Panc1 (cell line): ENCODE measurements at regions not wholly inside any gene's neighbourhood (a gene's known extent, or its start where the extent isn't known, plus 50 kb on each side); places are given as distances from the start of the nearest gene placed in this dataset.

Source experiments
- ATAC-seq: fragments of 200-7000 bp; cut with Tn5 transposase; 2 replicates; pipeline ENCODE4 v1.9.1; 2020; ENCODE audit warnings: mild to moderate bottlenecking, moderate library complexity
- BruUV-seq: library from RNA; stranded (reverse); fragments of 400-500 nt; replicated peaks from 2 replicates; lab custom pipeline; 2021; lab: Mats Ljungman, UMichigan
- CTCF ChIA-PET: fragments of 300-600 bp; sonication (Branson Sonifier 250); formaldehyde crosslinking; loops from one replicate; lab custom pipeline; 2022; ENCODE audit warnings: antibody characterized with exemption; lab: Charles Lee
- POLR2A ChIA-PET: fragments of 300-600 bp; sonication (Branson Sonifier 250); formaldehyde crosslinking; loops from one replicate; lab custom pipeline; 2022; ENCODE audit warnings: antibody characterized with exemption; lab: Charles Lee
- DNase-seq: peaks from one replicate; pipeline ENCODE4 v3.0.0-alpha.2; 2010; ENCODE audit warnings: low read depth, low spot score
- H3K27ac ChIP-seq: 2 replicates; pipeline ENCODE4 v1.5.1; 2011; ENCODE audit warnings: mild to moderate bottlenecking, low read length, inconsistent platforms
- H3K27me3 ChIP-seq: fragments of 200-500 bp; sonication (Bioruptor generic); 2 replicates; pipeline ENCODE4 v1.6.0; 2014; ENCODE audit warnings: low read length, inconsistent platforms; ENCODE audit not compliant: control insufficient read depth, insufficient read depth
- H3K36me3 ChIP-seq: fragments of 200-500 bp; sonication (Bioruptor generic); 2 replicates; pipeline ENCODE4 v1.5.1; 2014; ENCODE audit warnings: inconsistent platforms, mild to moderate bottlenecking, low read length, moderate library complexity; ENCODE audit not compliant: control insufficient read depth, insufficient read depth
- H3K4me1 ChIP-seq: 2 replicates; pipeline ENCODE4 v1.5.1; 2011; ENCODE audit warnings: inconsistent platforms, mild to moderate bottlenecking, low read length, moderate library complexity; ENCODE audit not compliant: control insufficient read depth, insufficient read depth
- H3K4me3 ChIP-seq, 2 experiments: 2 replicates each; pipeline ENCODE4 v1.5.1; 2011 to 2012; ENCODE audit warnings: low read depth in 2 of 2, low read length in 2 of 2, mild to moderate bottlenecking in 2 of 2, inconsistent platforms in 1 of 2, moderate library complexity in 1 of 2
- H3K9me3 ChIP-seq: fragments of 200-500 bp; sonication (Bioruptor generic); 2 replicates; pipeline ENCODE4 v1.5.1; 2014; ENCODE audit warnings: low read depth, mild to moderate bottlenecking, inconsistent platforms, low read length, moderate library complexity; ENCODE audit not compliant: control insufficient read depth, insufficient read depth
- POLR2AphosphoS5 ChIP-seq: IDR thresholded peaks from 2 replicates; pipeline ENCODE4 v1.6.1; 2012; ENCODE audit warnings: mild to moderate bottlenecking, low read depth, low read length, moderate library complexity
- REST ChIP-seq, 2 experiments: IDR thresholded peaks; 2 replicates each; pipeline ENCODE4 v1.6.1; 2011 to 2012; ENCODE audit warnings: low read depth in 2 of 2, control low read depth in 1 of 2, low read length in 1 of 2, mild to moderate bottlenecking in 1 of 2, moderate library complexity in 1 of 2; ENCODE audit not compliant: insufficient read depth in 1 of 2
- SIN3A ChIP-seq: IDR thresholded peaks from 2 replicates; pipeline ENCODE4 v1.6.1; 2012; ENCODE audit warnings: low read depth, mild to moderate bottlenecking, low read length, moderate library complexity, borderline replicate concordance; ENCODE audit not compliant: insufficient read depth
- TCF7L2 ChIP-seq: IDR thresholded peaks from 2 replicates; pipeline ENCODE4 v1.6.1; 2011; ENCODE audit warnings: mild to moderate bottlenecking, low read depth, low read length, inconsistent platforms
- in situ Hi-C: cut with HindIII; loops from 2 replicates; pipeline ENCODE4 v1.10.0; 2016; ENCODE audit warnings: low sequenced_read_pairs, low pct_unique_long_range_greater_than_20kb
- intact Hi-C: fragments of 100-400 bp; cut with micrococcal nuclease; formaldehyde crosslinking; loops from one replicate; pipeline ENCODE4 v1.10.0; 2022; ENCODE audit not compliant: unreplicated experiment
- TF ChIP-seq, protein P1 (sequence below): fragments of 450-650 bp; IDR thresholded peaks from 2 replicates; pipeline ENCODE4 v1.5.1; 2017; ENCODE audit warnings: mild to moderate bottlenecking

DNA sequence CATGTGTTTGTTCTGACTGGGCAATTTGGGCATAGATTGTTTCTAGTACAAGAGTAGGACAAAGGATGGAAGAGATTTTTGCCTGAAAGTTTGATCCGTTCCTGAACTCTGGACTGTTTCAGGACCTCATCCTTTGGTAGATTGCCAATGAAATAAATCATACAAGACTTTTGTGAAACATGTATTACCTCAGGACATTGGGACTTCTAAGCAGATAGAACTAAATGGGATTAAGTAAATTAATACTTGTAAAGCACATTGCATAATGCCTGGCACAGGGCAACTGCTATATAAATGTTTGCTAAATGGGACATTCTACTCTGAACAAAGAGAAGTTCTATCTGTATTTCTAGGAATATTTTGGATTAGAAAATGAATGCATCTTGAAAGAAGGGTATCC, 164.8 kb upstream of the RPS6KA3 start:
- TF ChIP-seq SIN3A = no peak
- TF ChIP-seq POLR2AphosphoS5 = no peak
- no peak for TF ChIP-seq REST (IDR thresholded peaks at IDR 0.05; ENCODE audit: insufficient read depth in 1 of 2, low read depth in 2 of 2, low read length in 1 of 2)
- TF ChIP-seq TCF7L2 = no peak
- TF ChIP-seq, protein P1, sequence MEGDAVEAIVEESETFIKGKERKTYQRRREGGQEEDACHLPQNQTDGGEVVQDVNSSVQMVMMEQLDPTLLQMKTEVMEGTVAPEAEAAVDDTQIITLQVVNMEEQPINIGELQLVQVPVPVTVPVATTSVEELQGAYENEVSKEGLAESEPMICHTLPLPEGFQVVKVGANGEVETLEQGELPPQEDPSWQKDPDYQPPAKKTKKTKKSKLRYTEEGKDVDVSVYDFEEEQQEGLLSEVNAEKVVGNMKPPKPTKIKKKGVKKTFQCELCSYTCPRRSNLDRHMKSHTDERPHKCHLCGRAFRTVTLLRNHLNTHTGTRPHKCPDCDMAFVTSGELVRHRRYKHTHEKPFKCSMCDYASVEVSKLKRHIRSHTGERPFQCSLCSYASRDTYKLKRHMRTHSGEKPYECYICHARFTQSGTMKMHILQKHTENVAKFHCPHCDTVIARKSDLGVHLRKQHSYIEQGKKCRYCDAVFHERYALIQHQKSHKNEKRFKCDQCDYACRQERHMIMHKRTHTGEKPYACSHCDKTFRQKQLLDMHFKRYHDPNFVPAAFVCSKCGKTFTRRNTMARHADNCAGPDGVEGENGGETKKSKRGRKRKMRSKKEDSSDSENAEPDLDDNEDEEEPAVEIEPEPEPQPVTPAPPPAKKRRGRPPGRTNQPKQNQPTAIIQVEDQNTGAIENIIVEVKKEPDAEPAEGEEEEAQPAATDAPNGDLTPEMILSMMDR = no peak
- intact Hi-C loops (no loop called here), in situ Hi-C loops (no loop called here)
- Histone ChIP-seq H3K27me3 (no peaks in the 10 kb centered on the region), H3K27ac (no peak overlapping the region), H3K4me1 (no peaks in the 10 kb centered on the region), H3K9me3 (no peaks in the 10 kb centered on the region), H3K36me3 (no peaks in the 10 kb centered on the region), H3K4me3 (no peak overlapping the region)
- DNase-seq (no peak), ATAC-seq (no peak)
- ChIA-PET POLR2A (no interaction called here), CTCF (no interaction called here)
- no TSS peak for BruUV-seq

GRCh38 chrX:20427173-20427770, 160.6 kb upstream of the RPS6KA3 start:
- H3K27ac ChIP-seq = no peak overlapping the region
- no peak overlapping the region for H3K4me3 ChIP-seq
- H3K9me3 ChIP-seq = no peaks in the 10 kb centered on the region
- in situ Hi-C loops = no loop called here
- BruUV-seq = no TSS peak
- ChIA-PET POLR2A (no interaction called here), CTCF (no interaction called here)
- H3K4me1 ChIP-seq = no peaks in the 10 kb centered on the region
- intact Hi-C loops = no loop called here
- H3K36me3 ChIP-seq = no peaks in the 10 kb centered on the region
- H3K27me3 ChIP-seq = no peaks in the 10 kb centered on the region
- ATAC-seq (no peak), DNase-seq (no peak)
- TF ChIP-seq TCF7L2 (no peak), SIN3A (no peak), POLR2AphosphoS5 (no peak)

DNA sequence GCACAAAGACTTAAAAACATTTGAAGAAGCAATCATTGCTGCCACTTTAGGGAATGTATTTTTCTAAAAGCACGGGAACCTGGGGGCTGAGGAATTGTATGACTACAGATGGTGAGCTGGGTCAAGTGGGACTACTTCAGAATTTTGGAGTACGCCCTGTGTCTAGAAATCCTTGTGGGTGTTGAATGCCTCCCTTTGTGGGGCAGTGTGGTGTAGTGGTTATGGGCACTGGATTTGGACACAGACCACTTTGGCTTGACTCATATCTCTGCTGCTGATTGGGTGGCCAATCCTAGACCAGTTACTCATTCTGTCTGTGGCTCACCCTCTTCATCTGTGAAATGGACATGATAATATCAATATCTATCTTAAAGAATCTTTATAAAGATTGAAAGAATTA, 155.0 kb upstream of the RPS6KA3 start:
- Histone ChIP-seq H3K36me3 (no peaks in the 10 kb centered on the region), H3K4me3 (no peak overlapping the region), H3K4me1 (no peaks in the 10 kb centered on the region), H3K27me3 (no peaks in the 10 kb centered on the region), H3K27ac (no peak overlapping the region), H3K9me3 (no peaks in the 10 kb centered on the region)
- ChIA-PET CTCF (no interaction called here), POLR2A (no interaction called here)
- no TSS peak for BruUV-seq
- ATAC-seq (no peak), DNase-seq (no peak)
- intact Hi-C loops = no loop called here
- in situ Hi-C loops = no loop called here
- no peak for TF ChIP-seq POLR2AphosphoS5
- no peak for TF ChIP-seq REST (IDR thresholded peaks at IDR 0.05; ENCODE audit: insufficient read depth in 1 of 2, low read depth in 2 of 2, low read length in 1 of 2)
- no peak for TF ChIP-seq SIN3A
- TF ChIP-seq, protein P1 = no peak
- no peak for TF ChIP-seq TCF7L2
